ENCODE measurements at regions not wholly inside any gene's neighbourhood (a gene's known extent, or its start where the extent isn't known, plus 50 kb on each side); places are given as distances from the start of the nearest gene placed in this dataset.

DNA sequence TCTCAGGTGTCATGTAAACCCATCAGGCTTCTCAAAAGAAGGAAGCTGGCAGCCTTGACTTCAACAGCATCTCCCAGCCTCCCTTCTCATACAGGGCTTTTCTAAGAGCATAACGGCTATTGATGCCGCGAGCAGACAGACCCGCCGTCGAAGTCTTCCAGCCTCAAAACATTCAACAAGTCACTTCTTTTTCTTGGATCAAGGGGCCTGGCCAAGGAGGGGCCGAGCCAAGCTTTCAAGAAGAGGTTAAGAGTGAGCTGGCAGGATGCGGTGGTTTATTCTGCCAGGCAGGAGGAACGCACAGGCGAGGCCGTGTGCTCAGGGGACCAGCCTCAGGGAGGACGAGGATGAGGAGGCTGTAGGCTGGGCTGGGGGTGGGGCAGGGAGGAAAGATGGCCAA, 102.9 kb upstream of the RFLNA start:
- TF ChIP-seq, protein P1, sequence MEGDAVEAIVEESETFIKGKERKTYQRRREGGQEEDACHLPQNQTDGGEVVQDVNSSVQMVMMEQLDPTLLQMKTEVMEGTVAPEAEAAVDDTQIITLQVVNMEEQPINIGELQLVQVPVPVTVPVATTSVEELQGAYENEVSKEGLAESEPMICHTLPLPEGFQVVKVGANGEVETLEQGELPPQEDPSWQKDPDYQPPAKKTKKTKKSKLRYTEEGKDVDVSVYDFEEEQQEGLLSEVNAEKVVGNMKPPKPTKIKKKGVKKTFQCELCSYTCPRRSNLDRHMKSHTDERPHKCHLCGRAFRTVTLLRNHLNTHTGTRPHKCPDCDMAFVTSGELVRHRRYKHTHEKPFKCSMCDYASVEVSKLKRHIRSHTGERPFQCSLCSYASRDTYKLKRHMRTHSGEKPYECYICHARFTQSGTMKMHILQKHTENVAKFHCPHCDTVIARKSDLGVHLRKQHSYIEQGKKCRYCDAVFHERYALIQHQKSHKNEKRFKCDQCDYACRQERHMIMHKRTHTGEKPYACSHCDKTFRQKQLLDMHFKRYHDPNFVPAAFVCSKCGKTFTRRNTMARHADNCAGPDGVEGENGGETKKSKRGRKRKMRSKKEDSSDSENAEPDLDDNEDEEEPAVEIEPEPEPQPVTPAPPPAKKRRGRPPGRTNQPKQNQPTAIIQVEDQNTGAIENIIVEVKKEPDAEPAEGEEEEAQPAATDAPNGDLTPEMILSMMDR (conservative IDR thresholded peaks at IDR 0.05 in 1 of 2, IDR thresholded peaks at IDR 0.05 in 1 of 2; ENCODE audit: extremely low read depth in 1 of 2, insufficient read depth in 1 of 2, low read depth in 1 of 2, low read length in 2 of 2) = no peak
- no peak for TF ChIP-seq EZH2 (IDR thresholded peaks at IDR 0.05; ENCODE audit: borderline replicate concordance, low read length)

Data from mammary epithelial cell (primary cell).